DMS114 treated with DMSO at 0.1 percent for 48 hours (cell line): ENCODE measurements at regions not wholly inside any gene's neighbourhood (a gene's known extent, or its start where the extent isn't known, plus 50 kb on each side); places are given as distances from the start of the nearest gene placed in this dataset.
"Not testable (repeated sequence)": the region's sequence is repeated elsewhere in the genome, so short reads cannot be mapped to it uniquely, and the experiment has no call there.

Experiments used
- DNase-seq: peaks from one replicate; lab custom pipeline; 2025; ENCODE audit not compliant: unreplicated experiment; lab: John Stamatoyannopoulos, UW

DNA sequence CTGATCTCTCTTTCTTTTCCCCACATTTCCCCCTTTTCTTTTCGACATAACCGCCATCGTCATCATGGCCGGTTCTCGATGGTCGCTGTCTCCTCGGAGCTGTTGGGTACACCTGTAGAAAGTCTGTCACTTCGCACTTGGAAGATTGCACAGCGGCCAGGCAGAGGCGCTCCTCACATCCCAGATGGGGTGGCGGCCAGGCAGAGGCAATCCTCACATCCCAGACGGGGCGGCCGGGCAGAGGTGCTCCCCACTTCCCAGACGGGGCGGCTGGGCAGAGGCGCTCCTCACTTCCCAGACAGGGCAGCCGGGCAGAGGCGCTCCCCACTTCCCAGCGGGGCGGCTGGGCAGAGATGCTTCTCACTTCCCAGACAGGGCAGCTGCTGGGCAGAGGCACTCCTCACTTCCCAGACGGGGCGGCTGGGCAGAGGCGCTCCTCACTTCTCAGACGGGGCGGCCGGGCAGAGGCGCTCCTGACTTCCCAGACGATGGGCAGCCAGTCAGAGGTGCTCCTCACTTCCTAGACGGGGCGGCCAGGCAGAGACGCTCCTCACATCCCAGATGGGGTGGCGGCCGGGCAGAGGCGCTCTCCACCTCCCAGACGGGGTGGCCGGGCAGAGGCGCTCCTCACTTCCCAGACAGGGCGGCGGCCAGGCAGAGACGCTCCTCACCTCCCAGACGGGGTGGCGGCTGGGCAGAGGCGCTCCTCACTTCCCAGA is 110.7 kb downstream of the C5orf15 start:
- DNase-seq, result not testable (repeated sequence)

GRCh38 chr5:133854554-133854953 is 113.9 kb downstream of the C5orf15 start:
- no peak for DNase-seq

- no peak for DNase-seq
Observed at GRCh38 chr5:133853646-133854365, 114.6 kb downstream of the C5orf15 start.

GRCh38 chr5:133851521-133851920 is 116.9 kb downstream of the C5orf15 start:
- DNase-seq, result no peak

DNA sequence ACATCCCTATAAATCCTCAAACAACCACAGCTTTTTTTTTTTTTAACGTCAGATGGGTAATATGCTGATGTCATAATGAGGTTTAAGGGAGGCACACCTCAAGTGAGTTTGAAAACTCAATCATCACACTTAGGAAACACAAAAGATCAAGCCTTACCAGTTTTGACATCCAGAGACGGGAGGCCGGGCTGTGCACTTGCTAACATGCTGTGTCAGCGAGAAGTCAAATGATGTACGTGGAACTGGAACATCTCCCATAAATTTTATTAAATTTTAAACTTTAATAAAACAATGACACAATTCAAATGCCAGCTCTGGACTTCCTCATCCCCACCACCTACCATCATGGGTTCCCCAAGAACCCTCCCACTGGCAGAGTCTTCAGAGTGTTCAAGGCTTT is 117.6 kb downstream of the C5orf15 start:
- no peak for DNase-seq

- DNase-seq, result no peak
Observed at GRCh38 chr5:133849116-133849515, 119.3 kb downstream of the C5orf15 start.

DNA sequence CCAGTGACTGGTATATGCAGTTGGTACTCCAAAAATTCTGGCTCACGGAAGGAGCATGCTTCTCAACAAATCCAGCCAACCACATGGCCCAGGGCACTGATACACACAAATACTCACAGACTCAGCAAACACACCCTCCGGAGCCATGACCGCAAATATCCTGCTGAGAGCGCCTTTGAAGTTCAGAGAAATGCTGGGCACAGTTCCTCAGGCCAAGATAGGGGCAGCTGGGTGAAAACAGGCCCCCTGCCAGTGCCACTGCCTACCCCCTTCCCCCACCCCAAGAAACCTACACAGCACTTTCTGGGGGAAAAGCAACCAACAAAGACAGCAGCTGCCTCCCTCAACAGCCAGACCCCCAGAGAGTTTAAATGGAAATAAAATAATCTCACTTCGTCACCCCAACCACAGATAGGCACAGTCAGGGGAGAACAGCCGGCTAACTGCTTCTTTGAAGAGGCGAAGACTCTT is 120.0 kb downstream of the C5orf15 start:
- DNase-seq, result no peak

- no peak for DNase-seq
Observed at GRCh38 chr5:133847886-133848285, 120.5 kb downstream of the C5orf15 start.

- DNase-seq, result no peak
Observed at GRCh38 chr5:133847301-133847700, 121.1 kb downstream of the C5orf15 start.

DNA sequence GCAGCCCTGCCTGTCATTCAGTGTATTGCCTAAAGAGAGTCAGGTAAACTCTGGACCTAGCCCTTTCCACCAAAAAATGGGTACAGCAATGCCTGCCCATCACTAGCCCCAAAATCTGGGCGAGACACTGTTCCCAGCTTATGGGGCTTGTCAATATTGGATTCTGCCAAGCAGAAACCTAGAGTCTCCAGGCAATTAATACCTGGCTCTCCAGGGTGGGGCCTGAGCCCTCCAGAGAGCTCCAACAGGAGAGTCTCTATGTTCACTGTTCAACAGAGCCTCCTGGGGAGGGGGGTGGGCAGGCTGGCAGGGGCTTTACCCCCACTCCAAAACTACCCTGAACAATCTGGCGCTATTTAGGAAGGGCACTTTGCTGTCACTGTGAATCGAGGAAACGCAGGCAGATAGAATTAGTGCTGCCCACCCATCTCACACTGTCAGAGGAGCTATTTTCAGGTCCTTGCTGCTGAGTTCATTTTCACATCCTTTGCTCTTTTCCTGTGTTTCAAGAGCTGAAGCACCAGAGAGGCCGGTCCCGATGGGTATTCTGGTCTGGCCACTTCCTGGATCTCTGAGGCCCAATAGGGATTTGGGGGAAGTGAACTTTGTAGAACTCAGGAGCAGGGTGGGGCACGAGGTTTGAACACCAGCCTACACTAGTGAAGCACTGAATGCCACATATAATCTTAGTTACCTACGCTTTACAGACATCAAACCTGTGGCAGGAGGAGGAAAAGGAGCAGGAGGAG is 121.8 kb downstream of the C5orf15 start:
- no peak for DNase-seq

GRCh38 chr5:133845271-133845670 is 123.2 kb downstream of the C5orf15 start:
- no peak for DNase-seq

DNA sequence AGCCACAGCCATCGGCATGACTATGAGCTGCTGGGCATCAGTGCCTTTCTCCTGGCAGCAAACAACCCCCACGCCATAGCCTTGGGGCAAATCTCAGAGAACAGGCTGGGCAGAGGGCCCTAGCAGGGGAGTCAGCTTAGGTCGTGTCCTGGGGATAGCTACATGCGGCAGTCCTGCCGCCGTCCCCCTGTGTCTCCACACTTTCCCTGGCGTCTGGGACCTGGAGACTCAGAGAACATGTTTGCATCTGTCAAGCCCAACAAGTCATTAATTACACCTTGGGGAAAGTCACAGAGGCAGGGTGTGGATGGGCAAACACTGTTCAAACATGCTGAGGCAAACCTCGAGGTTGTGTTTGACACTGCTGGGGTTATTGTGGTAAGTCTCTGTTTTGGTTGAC is 123.6 kb downstream of the C5orf15 start:
- DNase-seq, result no peak

GRCh38 chr5:133843911-133844310 is 124.5 kb downstream of the C5orf15 start:
- no peak for DNase-seq

DNA sequence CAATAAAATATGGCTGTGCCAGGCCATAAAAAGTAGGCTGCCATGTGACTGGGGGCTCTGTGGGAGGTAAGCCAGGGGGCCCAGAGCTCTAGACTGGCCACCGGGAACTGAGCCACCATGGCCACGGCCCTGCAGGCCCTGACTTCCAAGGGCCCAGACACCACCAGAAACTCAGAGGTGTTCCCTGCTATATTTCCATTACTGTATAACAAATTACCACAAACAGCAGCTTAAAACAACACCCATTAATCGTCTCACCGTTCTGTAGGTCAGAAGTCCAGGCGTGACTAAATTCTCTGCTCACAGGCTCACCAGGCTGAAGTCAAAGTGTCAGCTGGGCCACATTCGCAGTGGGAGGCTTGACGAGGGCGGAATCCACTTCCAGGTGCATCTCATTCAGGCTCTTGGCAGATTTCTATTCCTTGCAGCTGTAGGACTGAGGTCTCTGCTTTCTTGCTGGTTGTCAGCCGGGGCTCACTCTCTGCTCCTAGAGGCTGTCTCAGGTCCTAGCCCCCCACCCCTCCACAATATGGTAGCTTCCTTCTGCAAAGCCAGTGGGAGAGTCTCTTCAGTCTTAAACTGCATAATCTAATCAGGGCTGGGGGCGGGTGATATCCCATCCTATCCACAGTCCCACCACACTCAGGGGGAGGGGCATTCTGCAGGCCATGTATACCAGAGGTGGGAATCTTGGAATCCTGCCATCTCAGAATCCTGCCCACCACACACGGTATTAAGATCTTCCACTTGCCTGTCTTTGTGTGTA is 125.4 kb downstream of the C5orf15 start:
- no peak for DNase-seq

GRCh38 chr5:133841831-133842750 is 126.3 kb downstream of the C5orf15 start:
- no peak for DNase-seq

DNA sequence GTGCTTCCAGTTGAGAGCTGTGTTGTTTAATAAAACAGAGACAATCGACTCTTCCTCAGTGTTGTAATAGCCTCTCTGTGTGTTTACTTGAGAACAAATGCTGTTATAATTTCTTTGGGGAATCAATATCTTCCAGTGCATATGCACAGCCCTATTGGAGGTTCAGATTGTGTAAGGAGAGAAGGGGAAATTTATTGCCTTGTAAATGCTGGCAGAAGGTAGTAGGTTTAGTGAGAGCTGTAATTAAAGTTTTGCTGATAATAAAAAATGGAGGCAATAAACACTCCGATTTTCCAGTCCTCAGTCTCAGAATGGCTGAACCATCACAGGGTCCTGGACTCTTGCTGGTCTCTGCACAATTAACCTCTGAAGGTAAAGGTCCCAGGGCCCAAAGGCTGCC is 128.3 kb downstream of the C5orf15 start:
- DNase-seq, result no peak

DNA sequence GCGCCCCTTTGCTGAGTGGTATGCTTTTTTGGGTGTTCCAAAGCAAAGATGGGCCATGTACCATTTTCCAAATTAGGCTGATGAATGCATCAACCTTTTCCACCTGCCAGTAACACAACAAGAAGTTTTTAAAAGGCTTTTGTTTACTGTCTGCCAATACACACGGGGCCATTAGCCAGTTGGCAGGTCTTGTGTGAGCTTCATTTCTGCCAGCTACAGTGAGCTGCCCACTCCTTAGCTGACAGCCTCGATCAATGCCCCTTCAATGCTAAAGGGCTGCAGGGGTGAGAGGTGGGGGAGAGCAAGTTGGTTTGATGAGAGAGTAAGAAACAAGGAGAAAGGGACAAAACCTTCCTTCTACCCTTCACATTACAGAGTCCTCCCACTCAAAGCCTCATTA is 128.7 kb downstream of the C5orf15 start:
- DNase-seq, result no peak

DNA sequence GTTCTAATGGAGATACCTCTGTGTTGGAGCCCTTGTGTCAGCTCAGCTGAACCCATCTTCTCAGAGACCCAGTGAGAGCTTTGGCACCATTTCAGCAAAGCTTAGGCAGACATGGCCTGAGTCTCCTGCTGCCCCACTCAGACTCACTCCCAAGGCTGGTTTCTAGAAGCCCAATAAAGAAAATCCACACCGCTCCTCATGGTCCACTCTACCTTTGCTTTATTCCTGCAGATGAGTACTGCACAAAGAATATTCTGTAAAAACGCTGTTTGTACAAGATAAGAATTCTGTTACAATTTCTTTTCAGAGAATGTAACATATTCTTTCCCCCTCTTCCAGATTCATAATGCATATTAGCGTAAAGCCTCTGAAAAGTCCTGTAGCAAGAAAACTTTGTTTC is 129.3 kb downstream of the C5orf15 start:
- DNase-seq, result no peak

GRCh38 chr5:133838286-133838685 is 130.1 kb downstream of the C5orf15 start:
- no peak for DNase-seq
